ENCODE measurements at regions not wholly inside any gene's neighbourhood (a gene's known extent, or its start where the extent isn't known, plus 50 kb on each side); places are given as distances from the start of the nearest gene placed in this dataset.

GRCh38 chr20:52665441-52665840, 306.7 kb upstream of the TSHZ2 start:
- no peak for TF ChIP-seq CTCF (IDR thresholded peaks at IDR 0.05; ENCODE audit: insufficient read depth, low read length)

GRCh38 chr20:52655395-52655794, 316.8 kb upstream of the TSHZ2 start:
- no peak for DNase-seq (ENCODE audit: low read depth)
- H3K4me3 ChIP-seq (ENCODE audit: low read depth, low read length) = no peak overlapping the region
- no peak for TF ChIP-seq CTCF (IDR thresholded peaks at IDR 0.05; ENCODE audit: insufficient read depth, low read length)

More at GRCh38 chr20:52665441-52665840, 306.7 kb upstream of the TSHZ2 start:
- H3K4me3 ChIP-seq (ENCODE audit: low read depth, low read length) = no peak overlapping the region
- DNase-seq (ENCODE audit: low read depth) = no peak

DNA sequence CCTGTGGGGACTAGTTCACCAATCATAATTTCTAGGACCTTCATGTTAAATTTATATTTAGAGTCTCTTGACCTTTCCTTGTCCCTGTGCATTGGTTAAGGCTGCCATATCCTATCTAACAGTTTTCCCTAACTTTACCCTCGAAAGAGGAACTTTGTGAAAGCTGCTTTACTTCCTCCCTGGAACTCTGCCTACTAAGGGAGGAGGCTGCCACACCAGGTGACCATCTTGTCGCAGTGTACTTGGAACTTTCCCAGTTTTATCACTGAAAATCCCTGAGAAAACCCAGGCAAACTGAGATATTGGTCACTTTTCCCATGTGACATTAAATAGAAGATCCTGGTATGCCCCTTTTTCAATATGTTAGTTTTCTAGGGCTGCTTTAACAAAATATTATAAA, 317.6 kb upstream of the TSHZ2 start:
- no peak for TF ChIP-seq CTCF (IDR thresholded peaks at IDR 0.05; ENCODE audit: insufficient read depth, low read length)
- no peak overlapping the region for H3K4me3 ChIP-seq (ENCODE audit: low read depth, low read length)
- no peak for DNase-seq (ENCODE audit: low read depth)

- DNase-seq (ENCODE audit: low read depth) = no peak
- no peak for TF ChIP-seq CTCF (IDR thresholded peaks at IDR 0.05; ENCODE audit: insufficient read depth, low read length)
- no peak overlapping the region for H3K4me3 ChIP-seq (ENCODE audit: low read depth, low read length)
Observed at GRCh38 chr20:52652271-52652670, 319.9 kb upstream of the TSHZ2 start.

DNA sequence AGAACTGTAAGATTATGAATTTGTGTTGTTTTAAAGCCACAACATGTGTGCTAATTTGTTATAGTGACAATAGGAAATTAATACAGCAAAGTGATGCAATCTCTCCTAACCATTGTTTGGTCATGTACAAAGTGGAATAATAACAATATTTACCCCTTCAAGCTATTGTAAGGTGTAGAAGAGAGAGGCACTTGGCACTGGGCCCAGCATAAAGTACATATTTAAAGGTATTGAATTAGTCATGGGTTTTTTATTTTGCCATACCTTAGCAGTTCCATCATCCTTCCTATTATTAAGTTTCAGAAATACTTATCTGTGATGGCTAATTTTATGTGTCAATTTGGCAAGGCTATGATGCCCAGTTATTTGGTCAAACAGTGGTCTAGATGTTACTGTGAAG, 322.4 kb upstream of the TSHZ2 start:
- no peak overlapping the region for H3K4me3 ChIP-seq (ENCODE audit: low read depth, low read length)
- DNase-seq (ENCODE audit: low read depth) = no peak
- TF ChIP-seq CTCF (IDR thresholded peaks at IDR 0.05; ENCODE audit: insufficient read depth, low read length) = no peak

DNA sequence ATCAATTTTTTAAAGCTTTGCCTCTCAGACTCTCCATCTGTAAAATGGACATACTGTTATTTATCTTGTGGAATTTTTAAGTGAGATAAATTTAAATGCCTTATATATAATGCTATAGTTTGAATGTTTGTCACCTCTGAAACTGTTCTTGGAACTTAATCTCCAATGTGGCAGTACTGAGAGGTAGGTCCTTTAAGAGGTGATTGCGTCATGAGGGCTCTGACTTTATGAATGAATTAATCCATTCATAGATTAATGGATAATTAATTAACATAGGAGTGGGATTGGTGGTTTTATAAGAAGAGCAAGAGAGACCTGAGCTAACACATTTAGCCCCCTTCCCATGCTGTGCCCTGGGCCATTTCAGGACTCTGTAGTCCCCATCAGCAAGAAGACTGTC, 326.3 kb upstream of the TSHZ2 start:
- no peak for TF ChIP-seq CTCF (IDR thresholded peaks at IDR 0.05; ENCODE audit: insufficient read depth, low read length)
- H3K4me3 ChIP-seq (ENCODE audit: low read depth, low read length) = no peak overlapping the region
- no peak for DNase-seq (ENCODE audit: low read depth)

GRCh38 chr20:52643034-52643433, 329.1 kb upstream of the TSHZ2 start:
- TF ChIP-seq CTCF (IDR thresholded peaks at IDR 0.05; ENCODE audit: insufficient read depth, low read length) = no peak

More at GRCh38 chr20:52643034-52643433, 329.1 kb upstream of the TSHZ2 start:
- DNase-seq (ENCODE audit: low read depth) = no peak
- no peak overlapping the region for H3K4me3 ChIP-seq (ENCODE audit: low read depth, low read length)
